ENCODE measurements at regions not wholly inside any gene's neighbourhood (a gene's known extent, or its start where the extent isn't known, plus 50 kb on each side); places are given as distances from the start of the nearest gene placed in this dataset.

DNA sequence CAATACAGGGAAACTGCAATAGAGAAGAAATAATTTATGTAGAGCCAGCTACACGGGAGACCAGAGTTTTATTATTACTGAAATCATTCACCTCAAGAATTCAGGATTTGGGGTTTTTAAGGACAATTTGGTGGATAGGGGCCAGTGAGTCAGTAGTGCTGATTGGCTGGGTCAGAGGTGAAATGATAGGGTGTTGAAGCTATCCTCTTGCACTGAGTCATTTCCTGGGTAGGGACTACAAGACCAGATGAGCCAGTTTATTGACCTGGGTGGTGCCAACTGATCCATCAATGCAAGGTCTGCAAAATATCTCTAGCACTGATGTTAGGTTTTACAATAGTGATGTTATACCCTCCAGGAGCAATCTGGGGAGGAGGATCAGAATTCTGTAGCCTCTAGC lies 486.3 kb downstream of the LRIG3 start:
- Histone ChIP-seq H3K9me3 (ENCODE audit: control insufficient read depth in 4 of 4, insufficient read depth in 3 of 4, low read length in 3 of 4) (no peaks in the 10 kb centered on the region), H3K27me3 (ENCODE audit: control insufficient read depth in 3 of 3, insufficient read depth in 3 of 3, low read length in 2 of 3) (no peaks in the 10 kb centered on the region), H3K36me3 (ENCODE audit: control insufficient read depth in 4 of 4, insufficient read depth in 4 of 4, low read length in 4 of 4) (no peaks in the 10 kb centered on the region), H3K4me3 (no peak overlapping the region), H3K9ac (ENCODE audit: insufficient read depth in 1 of 2, low read length in 2 of 2) (no peak overlapping the region), H3K4me1 (ENCODE audit: control insufficient read depth in 5 of 5, insufficient read depth in 5 of 5, low read length in 5 of 5) (no peaks in the 10 kb centered on the region), H3K27ac (ENCODE audit: low read depth in 1 of 2, low read length in 1 of 2) (no peak overlapping the region)
- ATAC-seq (ENCODE audit: insufficient read depth, low FRiP score): no peak
- no peak for DNase-seq
- TF ChIP-seq, protein P1, sequence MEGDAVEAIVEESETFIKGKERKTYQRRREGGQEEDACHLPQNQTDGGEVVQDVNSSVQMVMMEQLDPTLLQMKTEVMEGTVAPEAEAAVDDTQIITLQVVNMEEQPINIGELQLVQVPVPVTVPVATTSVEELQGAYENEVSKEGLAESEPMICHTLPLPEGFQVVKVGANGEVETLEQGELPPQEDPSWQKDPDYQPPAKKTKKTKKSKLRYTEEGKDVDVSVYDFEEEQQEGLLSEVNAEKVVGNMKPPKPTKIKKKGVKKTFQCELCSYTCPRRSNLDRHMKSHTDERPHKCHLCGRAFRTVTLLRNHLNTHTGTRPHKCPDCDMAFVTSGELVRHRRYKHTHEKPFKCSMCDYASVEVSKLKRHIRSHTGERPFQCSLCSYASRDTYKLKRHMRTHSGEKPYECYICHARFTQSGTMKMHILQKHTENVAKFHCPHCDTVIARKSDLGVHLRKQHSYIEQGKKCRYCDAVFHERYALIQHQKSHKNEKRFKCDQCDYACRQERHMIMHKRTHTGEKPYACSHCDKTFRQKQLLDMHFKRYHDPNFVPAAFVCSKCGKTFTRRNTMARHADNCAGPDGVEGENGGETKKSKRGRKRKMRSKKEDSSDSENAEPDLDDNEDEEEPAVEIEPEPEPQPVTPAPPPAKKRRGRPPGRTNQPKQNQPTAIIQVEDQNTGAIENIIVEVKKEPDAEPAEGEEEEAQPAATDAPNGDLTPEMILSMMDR (IDR thresholded peaks at IDR 0.05; ENCODE audit: control extremely low read depth, extremely low read depth): no peak
- 94% methylated on average over 1 of the region's 1 CpG for WGBS, 2 donors

GRCh38 chr12:58434726-58435125 lies 485.6 kb downstream of the LRIG3 start:
- no peaks in the 10 kb centered on the region for H3K36me3 ChIP-seq (ENCODE audit: control insufficient read depth in 4 of 4, insufficient read depth in 4 of 4, low read length in 4 of 4)
- no peak for DNase-seq
- no peak overlapping the region for H3K27ac ChIP-seq (ENCODE audit: low read depth in 1 of 2, low read length in 1 of 2)
- no peaks in the 10 kb centered on the region for H3K4me1 ChIP-seq (ENCODE audit: control insufficient read depth in 5 of 5, insufficient read depth in 5 of 5, low read length in 5 of 5)
- no peaks in the 10 kb centered on the region for H3K9me3 ChIP-seq (ENCODE audit: control insufficient read depth in 4 of 4, insufficient read depth in 3 of 4, low read length in 3 of 4)
- no peaks in the 10 kb centered on the region for H3K27me3 ChIP-seq (ENCODE audit: control insufficient read depth in 3 of 3, insufficient read depth in 3 of 3, low read length in 2 of 3)
- H3K4me3 ChIP-seq: no peak overlapping the region
- no peak overlapping the region for H3K9ac ChIP-seq (ENCODE audit: insufficient read depth in 1 of 2, low read length in 2 of 2)
- ATAC-seq (ENCODE audit: insufficient read depth, low FRiP score): no peak
- TF ChIP-seq, protein P1 (IDR thresholded peaks at IDR 0.05; ENCODE audit: control extremely low read depth, extremely low read depth): no peak

DNA sequence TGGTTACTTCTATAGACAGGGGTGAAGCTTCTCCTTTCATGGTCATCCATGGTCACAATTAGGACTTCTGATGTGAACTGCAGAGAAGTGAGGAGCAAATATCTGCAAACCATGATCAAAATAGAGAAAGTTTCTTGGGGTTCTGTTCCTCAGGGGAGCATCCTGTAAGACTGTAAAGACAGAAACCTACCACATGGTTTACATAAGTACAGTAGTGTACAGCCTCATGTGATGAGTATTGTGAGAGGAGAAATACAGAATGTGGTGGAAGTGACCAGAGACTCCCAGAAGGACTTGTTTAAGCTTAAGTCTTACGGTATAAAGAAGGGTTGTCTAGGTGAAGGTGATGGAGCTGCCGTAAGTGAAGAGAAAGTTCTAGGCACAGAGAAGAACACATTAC lies 484.7 kb downstream of the LRIG3 start:
- H3K9me3 ChIP-seq (ENCODE audit: control insufficient read depth in 4 of 4, insufficient read depth in 3 of 4, low read length in 3 of 4): no peaks in the 10 kb centered on the region
- H3K4me3 ChIP-seq: no peak overlapping the region
- DNase-seq (no peak), ATAC-seq (ENCODE audit: insufficient read depth, low FRiP score) (no peak)
- H3K27me3 ChIP-seq (ENCODE audit: control insufficient read depth in 3 of 3, insufficient read depth in 3 of 3, low read length in 2 of 3): no peaks in the 10 kb centered on the region
- H3K9ac ChIP-seq (ENCODE audit: insufficient read depth in 1 of 2, low read length in 2 of 2): no peak overlapping the region
- no peak overlapping the region for H3K27ac ChIP-seq (ENCODE audit: low read depth in 1 of 2, low read length in 1 of 2)
- H3K36me3 ChIP-seq (ENCODE audit: control insufficient read depth in 4 of 4, insufficient read depth in 4 of 4, low read length in 4 of 4): no peaks in the 10 kb centered on the region
- WGBS, 2 donors: 97 to 98% methylated on average over 2 of the region's 2 CpGs
- TF ChIP-seq, protein P1 (IDR thresholded peaks at IDR 0.05; ENCODE audit: control extremely low read depth, extremely low read depth): no peak
- H3K4me1 ChIP-seq (ENCODE audit: control insufficient read depth in 5 of 5, insufficient read depth in 5 of 5, low read length in 5 of 5): no peaks in the 10 kb centered on the region

- no peak overlapping the region for H3K27ac ChIP-seq (ENCODE audit: low read depth in 1 of 2, low read length in 1 of 2)
- WGBS, 2 donors: 90 to 94% methylated on average over 2 of the region's 2 CpGs
- no peak for DNase-seq
- H3K4me3 ChIP-seq: no peak overlapping the region
- no peaks in the 10 kb centered on the region for H3K27me3 ChIP-seq (ENCODE audit: control insufficient read depth in 3 of 3, insufficient read depth in 3 of 3, low read length in 2 of 3)
- no peak for ATAC-seq (ENCODE audit: insufficient read depth, low FRiP score)
- H3K9me3 ChIP-seq (ENCODE audit: control insufficient read depth in 4 of 4, insufficient read depth in 3 of 4, low read length in 3 of 4): no peaks in the 10 kb centered on the region
- H3K4me1 ChIP-seq (ENCODE audit: control insufficient read depth in 5 of 5, insufficient read depth in 5 of 5, low read length in 5 of 5): no peaks in the 10 kb centered on the region
- no peak overlapping the region for H3K9ac ChIP-seq (ENCODE audit: insufficient read depth in 1 of 2, low read length in 2 of 2)
- TF ChIP-seq, protein P1 (IDR thresholded peaks at IDR 0.05; ENCODE audit: control extremely low read depth, extremely low read depth): no peak
- H3K36me3 ChIP-seq (ENCODE audit: control insufficient read depth in 4 of 4, insufficient read depth in 4 of 4, low read length in 4 of 4): no peaks in the 10 kb centered on the region
Measured at GRCh38 chr12:58441483-58441882, 478.8 kb downstream of the LRIG3 start.

All from lung (tissue), 11 donors.